ENCODE measurements at regions not wholly inside any gene's neighbourhood (a gene's known extent, or its start where the extent isn't known, plus 50 kb on each side); places are given as distances from the start of the nearest gene placed in this dataset.

- H3K4me3 ChIP-seq, result no peak overlapping the region
- H3K4me2 ChIP-seq (ENCODE audit: insufficient read depth, low read length), result no peak overlapping the region
- no peaks in the 10 kb centered on the region for H3K79me2 ChIP-seq (ENCODE audit: control insufficient read depth, insufficient read depth, low read length)
- in situ Hi-C loops (cut with MboI), result no loop called here
- CTCF ChIA-PET (ENCODE audit: low intra/inter-chr PET ratio), result no interaction called here
- no peaks in the 10 kb centered on the region for H3K9me3 ChIP-seq (replicated peaks; ENCODE audit: control insufficient read depth, insufficient read depth, low read depth, low read length)
- H2AFZ ChIP-seq (ENCODE audit: low read depth, low read length), result no peak overlapping the region
- no peak overlapping the region for H3K9ac ChIP-seq (ENCODE audit: insufficient read depth in 1 of 2, low read depth in 2 of 2, low read length in 2 of 2)
- no peaks in the 10 kb centered on the region for H3K4me1 ChIP-seq (replicated peaks in 1 of 2; ENCODE audit: control insufficient read depth in 2 of 2, insufficient read depth in 2 of 2, low read length in 2 of 2)
- H3K36me3 ChIP-seq (ENCODE audit: control insufficient read depth, insufficient read depth, low read length), result no peaks in the 10 kb centered on the region
- H4K20me1 ChIP-seq (replicated peaks; ENCODE audit: control insufficient read depth, insufficient read depth, low read length), result no peaks in the 10 kb centered on the region
- 0% methylated on average over 1 of the region's 1 CpG for WGBS (ENCODE audit: insufficient coverage, low coverage, missing lambda C conversion rate)
- TF ChIP-seq SMAD4 (CRISPR knock-in tag; conservative IDR thresholded peaks at IDR 0.05) (no peak), XRCC5 (IDR thresholded peaks at IDR 0.05; ENCODE audit: low read depth, low read length) (no peak), RBFOX2 (IDR thresholded peaks at IDR 0.05; ENCODE audit: low read depth, low read length) (no peak), ZNF561 (CRISPR knock-in tag; conservative IDR thresholded peaks at IDR 0.05) (no peak), SMARCA5 (IDR thresholded peaks at IDR 0.05) (no peak), SRSF1 (IDR thresholded peaks at IDR 0.05; ENCODE audit: low read depth, low read length) (no peak), ZBTB17 (CRISPR knock-in tag; IDR thresholded peaks at IDR 0.05) (no peak), MAFG (tag; conservative IDR thresholded peaks at IDR 0.05) (no peak), DACH1 (IDR thresholded peaks at IDR 0.05; ENCODE audit: partially characterized antibody) (no peak), SMARCE1 (IDR thresholded peaks at IDR 0.05) (no peak), GABPA (tag; conservative IDR thresholded peaks at IDR 0.05; ENCODE audit: low read depth) (no peak), ZNF253 (CRISPR knock-in tag; conservative IDR thresholded peaks at IDR 0.05) (no peak)
- TF ChIP-seq, protein P1, sequence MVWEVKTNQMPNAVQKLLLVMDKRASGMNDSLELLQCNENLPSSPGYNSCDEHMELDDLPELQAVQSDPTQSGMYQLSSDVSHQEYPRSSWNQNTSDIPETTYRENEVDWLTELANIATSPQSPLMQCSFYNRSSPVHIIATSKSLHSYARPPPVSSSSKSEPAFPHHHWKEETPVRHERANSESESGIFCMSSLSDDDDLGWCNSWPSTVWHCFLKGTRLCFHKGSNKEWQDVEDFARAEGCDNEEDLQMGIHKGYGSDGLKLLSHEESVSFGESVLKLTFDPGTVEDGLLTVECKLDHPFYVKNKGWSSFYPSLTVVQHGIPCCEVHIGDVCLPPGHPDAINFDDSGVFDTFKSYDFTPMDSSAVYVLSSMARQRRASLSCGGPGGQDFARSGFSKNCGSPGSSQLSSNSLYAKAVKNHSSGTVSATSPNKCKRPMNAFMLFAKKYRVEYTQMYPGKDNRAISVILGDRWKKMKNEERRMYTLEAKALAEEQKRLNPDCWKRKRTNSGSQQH (CRISPR knock-in tag; IDR thresholded peaks at IDR 0.05), result no peak
- TF ChIP-seq, protein P2, sequence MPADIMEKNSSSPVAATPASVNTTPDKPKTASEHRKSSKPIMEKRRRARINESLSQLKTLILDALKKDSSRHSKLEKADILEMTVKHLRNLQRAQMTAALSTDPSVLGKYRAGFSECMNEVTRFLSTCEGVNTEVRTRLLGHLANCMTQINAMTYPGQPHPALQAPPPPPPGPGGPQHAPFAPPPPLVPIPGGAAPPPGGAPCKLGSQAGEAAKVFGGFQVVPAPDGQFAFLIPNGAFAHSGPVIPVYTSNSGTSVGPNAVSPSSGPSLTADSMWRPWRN (IDR thresholded peaks at IDR 0.05; ENCODE audit: low read depth), result no peak
- intact Hi-C loops (cut with micrococcal nuclease), result no loop called here
- BruUV-seq (replicated peaks), result no TSS peak
- ATAC-seq, result no peak
- POLR2A ChIA-PET, result no interaction called here
- H3K27ac ChIP-seq (ENCODE audit: extremely low read depth, low read depth, low read length), result no peak overlapping the region
- H3K9me1 ChIP-seq (ENCODE audit: control insufficient read depth, insufficient read depth, low read length), result no peaks in the 10 kb centered on the region
- no peak for DNase-seq (ENCODE audit: extremely low read depth in 1 of 4, low spot score in 3 of 4)
- FAIRE-seq, result no peak
- H3K27me3 ChIP-seq (ENCODE audit: control insufficient read depth in 2 of 2, insufficient read depth in 2 of 2, low read length in 2 of 2), result no peaks in the 10 kb centered on the region
Measured at GRCh38 chr9:13548535-13548934, 269.0 kb upstream of the MPDZ start.

Data from K562 (cell line).